H54 (cell line): ENCODE measurements at regions not wholly inside any gene's neighbourhood (a gene's known extent, or its start where the extent isn't known, plus 50 kb on each side); places are given as distances from the start of the nearest gene placed in this dataset.

Source experiments
- DNase-seq: peaks from one replicate; pipeline ENCODE4 v3.0.0; 2011; ENCODE audit warnings: low spot score, mixed read lengths; ENCODE audit not compliant: insufficient read length
- FAIRE-seq: peaks from 3 replicates; lab custom pipeline; 2011; peaks lifted over from hg19 to GRCh38; lab: Jason Lieb, UNC
- POLR2A ChIP-seq: IDR thresholded peaks from 2 replicates; pipeline ENCODE4 v1.6.1; 2011; ENCODE audit warnings: low read depth, mild to moderate bottlenecking, low read length

DNA sequence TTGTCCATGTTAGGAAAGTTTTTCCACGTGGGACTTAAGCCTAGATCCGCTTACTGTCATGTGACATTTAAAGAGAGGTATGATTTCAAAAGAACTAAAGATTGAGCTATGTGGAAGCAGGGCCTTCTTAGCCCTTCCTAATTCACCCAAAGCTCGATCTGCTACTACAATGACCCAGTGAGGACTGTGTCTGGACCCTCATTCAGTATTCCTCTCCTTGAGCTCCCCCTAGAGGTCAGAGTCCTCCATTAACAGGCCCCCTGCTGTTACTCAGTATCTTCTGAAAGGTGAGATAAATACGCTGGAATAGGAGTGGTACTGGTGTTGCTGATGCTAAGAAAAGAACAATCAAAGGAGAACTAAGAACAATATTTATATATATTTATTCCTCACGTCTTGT is 414.0 kb downstream of the GJA1 start:
- FAIRE-seq (peak; percentile 89), DNase-seq (peak; percentile 10)
- no peak for TF ChIP-seq POLR2A

DNA sequence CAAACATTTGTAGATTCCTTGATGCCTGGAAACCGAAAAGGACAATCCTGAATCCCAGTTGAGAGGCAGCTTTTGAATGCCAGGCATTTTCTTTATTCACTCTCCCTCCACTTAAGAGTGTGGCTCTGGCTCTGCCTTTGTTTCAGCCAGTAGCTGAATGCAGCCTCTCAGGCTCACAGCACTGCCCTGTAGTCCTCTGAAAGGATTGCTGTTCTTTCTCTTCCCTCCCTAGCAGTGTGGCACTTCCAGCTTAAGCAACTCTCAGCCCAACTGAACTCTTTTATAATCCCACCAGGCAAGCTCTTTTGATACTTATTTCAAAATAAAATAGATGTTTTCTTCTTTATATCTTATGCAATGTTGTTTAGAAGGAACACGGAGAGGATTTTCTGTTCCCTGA is 415.6 kb downstream of the GJA1 start:
- no peak for TF ChIP-seq POLR2A
- DNase-seq (no peak), FAIRE-seq (no peak)

DNA sequence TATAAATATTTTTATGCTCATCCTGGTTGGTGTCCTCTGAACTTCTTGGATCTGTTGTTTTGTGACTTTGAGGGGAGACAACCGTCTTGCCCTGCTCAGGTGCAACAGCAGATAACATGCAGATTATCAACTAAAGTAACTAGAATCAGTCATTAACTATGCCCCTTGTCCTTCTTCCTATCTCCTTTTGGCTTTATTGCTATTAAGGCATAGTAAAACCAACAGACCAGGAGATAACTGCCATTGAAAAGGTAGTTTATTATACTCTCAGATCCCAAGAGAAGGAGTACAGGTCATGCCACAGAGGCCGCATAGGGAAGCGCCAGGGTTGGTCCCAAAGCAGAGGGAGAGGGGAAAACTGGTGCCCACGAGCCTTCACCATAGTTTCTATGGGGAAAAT is 418.2 kb downstream of the GJA1 start:
- no peak for TF ChIP-seq POLR2A
- DNase-seq (no peak), FAIRE-seq (no peak)

DNA sequence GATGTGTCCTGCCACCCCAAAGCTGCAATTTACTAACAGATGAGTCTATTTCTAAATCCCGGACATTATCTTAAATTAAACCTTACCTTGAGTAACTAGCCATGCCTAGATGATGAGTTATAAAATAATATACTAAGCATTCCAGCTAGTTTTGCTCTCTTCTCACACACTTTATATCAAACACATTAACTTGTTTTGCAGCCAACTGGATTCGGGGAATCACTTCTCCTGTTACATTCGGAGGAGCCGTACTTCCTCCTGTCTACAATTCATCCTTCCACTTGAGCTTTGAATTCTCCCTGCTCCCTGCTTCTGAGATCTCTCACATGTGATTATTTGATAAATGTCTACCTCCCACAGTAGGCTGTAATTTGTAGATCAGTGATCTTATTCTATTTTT is 420.1 kb downstream of the GJA1 start:
- TF ChIP-seq POLR2A = no peak
- DNase-seq (no peak), FAIRE-seq (no peak)

DNA sequence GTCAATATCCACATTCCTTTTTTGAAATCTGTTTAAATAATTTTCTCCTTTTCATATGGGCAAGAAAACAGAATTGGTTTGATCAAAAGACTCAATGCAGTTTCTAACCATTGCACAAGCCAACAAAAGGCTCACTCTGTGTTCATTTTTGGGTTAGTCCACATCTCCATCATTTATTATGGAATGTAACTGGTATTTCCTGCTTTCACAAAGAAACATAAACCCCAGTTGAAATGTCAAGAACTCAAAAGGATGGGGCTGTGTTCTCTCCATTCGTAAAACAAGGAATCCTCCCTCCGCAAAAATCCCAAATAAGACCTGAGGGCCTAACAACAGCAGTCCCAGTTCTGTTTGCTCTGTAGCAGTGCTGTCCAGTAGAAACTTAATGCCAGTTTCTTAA is 420.9 kb downstream of the GJA1 start:
- TF ChIP-seq POLR2A = no peak
- no peak for FAIRE-seq
- DNase-seq = no peak

DNA sequence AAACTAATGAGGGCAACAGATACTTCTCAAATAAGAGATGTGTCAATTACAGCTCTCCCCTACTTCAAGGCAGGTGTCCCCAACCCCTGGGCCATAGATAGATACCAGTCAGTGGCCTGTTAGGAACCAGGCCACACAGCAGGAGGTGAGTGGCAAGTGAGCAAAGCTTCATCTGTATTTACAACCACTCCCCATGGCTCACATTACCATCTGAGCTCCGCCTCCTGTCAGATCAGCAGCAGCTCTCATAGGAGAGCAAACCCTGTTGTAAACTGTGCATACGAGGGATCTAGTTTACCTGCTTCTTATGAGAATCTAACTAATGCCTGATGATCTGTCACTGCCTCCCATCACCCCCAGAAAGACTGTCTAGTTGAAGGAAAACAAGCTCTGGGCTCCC is 422.1 kb downstream of the GJA1 start:
- DNase-seq = no peak
- FAIRE-seq = no peak
- no peak for TF ChIP-seq POLR2A

DNA sequence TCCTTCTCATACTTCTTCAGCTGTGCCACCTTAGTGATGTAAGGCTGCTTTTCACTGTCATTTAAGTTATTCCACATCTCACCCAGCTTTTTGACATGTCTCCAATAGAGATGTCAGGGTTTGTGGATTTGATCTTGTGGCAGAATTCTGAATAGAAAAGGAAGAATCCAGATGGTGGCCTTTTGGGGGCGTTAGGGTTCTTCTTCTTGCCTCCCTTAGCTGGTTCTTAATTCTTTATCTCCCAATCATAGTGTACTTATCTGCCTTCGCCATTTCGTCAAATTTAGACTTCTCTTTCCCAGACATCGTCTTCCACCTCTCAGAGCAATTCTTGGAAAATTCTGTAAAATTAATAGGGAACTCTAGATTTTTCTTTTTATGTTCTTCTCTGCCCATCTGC is 422.9 kb downstream of the GJA1 start:
- no peak for FAIRE-seq
- no peak for DNase-seq
- no peak for TF ChIP-seq POLR2A

DNA sequence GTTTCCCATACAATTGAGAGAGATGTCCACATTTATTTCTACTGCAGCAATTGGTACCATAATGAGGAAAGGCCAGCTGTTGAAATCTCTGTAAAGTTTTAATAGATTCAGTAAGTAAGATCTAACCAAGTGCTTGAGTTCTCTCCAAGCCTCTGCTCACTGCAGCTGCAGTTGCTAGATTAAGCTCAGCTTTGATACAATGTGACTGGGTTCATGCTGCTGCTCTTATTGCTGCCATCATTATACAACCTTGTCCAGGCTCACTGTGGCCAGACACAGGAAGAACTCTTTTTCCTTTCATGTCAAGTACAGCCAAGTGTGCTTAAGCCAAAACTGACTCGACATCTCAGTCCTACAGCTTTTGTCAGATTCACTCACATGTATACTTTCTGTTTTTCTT is 423.5 kb downstream of the GJA1 start:
- DNase-seq = no peak
- TF ChIP-seq POLR2A = no peak
- FAIRE-seq = no peak

DNA sequence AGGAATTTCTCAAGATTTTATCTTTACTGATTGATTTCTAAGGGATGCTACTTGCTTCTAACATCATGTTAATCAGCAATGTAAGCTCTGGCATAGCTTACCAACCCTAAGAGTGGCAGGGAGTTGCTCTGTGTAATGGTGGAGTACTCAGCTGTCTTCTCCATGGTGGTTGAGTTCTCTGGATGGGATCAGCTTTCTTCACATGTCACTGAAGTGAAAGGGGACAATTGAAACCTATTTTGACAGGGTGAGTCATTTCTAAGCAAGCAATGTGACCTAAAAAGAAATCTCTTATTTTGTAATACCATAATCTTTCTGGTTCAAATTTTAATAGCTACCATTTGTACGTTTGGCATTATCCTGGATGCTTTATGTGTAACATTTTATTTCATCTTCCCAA is 430.4 kb downstream of the GJA1 start:
- TF ChIP-seq POLR2A = no peak
- FAIRE-seq = no peak

DNA sequence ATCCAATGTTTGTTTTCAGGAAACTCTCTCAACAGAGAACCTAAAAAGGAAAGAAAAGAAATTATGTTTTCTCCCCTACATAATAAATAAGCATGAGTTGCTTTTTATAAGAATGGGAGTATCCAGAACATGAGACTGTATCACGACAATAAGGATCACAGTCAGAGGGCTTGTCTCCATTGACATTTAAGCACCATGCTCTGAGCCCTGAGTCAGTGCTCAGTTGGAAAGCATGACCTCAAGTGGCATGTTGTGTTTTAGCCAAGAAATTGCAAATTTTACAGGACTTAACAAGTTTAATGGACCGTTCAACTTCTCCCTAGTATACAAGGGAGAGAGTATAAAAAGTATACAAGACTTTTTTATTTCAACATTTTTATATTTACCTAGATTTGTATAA is 431.6 kb downstream of the GJA1 start:
- no peak for FAIRE-seq
- no peak for TF ChIP-seq POLR2A
- DNase-seq = no peak

More for the DNA sequence above, 430.4 kb downstream of the GJA1 start:
- no peak for DNase-seq

DNA sequence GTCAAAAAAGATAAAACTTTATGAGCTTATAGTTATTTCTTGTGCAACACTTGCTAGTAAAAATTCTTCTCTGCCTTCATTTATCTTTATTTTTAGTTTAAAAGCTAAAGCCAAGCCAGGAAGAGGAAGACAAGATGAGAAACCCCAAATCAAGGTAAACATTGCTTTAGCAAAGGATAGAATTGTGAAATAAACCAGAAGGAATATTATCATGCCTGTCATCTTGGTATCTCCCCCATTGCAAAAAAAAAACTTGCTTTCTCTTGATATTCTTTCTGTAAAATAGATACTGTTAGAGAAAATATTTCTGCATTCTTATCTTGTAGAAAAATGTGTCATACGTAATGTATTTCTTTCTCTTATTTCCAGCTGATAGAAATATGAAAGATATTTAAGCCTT is 432.8 kb downstream of the GJA1 start:
- no peak for TF ChIP-seq POLR2A
- DNase-seq (no peak), FAIRE-seq (no peak)

DNA sequence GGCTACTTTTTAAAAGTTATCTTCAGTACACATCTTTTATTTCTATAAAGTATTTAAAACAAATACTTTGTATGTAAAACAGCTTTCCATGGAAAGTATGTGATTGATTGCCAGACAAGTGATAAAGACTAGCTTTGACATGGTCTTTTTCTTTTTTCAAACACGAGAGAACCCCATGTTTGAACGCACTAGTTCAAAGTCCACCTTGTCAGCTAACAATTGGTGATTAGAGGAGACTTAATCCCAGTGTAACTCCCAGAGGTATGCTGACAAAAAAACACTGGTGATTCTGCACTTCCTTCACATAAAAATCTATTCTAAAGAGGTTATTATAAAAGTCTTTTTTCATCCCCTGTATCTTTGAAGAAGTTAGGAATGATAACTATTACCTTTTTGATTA is 438.1 kb downstream of the GJA1 start:
- FAIRE-seq (no peak), DNase-seq (no peak)
- no peak for TF ChIP-seq POLR2A

DNA sequence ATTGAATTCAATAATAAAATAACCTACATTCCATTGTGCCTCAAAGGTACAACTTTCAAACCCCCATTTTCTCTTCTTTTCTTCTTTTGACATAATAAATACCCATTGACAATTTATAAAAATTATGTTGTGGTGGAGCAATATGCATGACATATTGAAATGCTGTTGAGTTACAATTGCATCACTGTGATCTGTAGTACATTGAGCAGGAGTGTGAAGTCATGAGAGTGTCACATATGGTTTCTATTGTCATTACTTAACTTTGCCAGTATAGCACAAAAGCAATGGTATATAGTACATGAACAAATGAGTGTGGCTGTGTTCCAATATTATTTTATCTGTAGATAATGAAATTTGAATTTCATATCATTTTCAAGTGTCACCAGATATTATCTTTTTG is 441.3 kb downstream of the GJA1 start:
- no peak for FAIRE-seq
- no peak for DNase-seq
- no peak for TF ChIP-seq POLR2A

DNA sequence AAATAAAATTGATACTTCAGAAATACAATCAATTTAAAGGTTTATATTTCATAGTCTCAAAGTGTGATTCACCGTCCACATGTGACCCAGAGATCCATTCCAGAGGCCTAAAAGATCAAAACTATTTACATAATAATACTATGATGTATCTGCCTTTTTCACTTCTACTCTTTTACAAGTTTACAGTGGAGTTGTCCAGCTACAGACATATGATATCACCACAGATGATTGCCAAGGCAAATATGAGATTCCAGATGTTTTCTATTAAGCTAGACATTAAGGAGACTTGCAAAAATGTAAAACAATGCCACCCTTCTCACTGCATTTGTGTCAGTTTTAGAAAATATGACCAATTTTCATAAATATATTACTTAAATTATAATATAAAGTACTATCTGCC is 443.7 kb downstream of the GJA1 start:
- DNase-seq = no peak
- no peak for FAIRE-seq
- no peak for TF ChIP-seq POLR2A

DNA sequence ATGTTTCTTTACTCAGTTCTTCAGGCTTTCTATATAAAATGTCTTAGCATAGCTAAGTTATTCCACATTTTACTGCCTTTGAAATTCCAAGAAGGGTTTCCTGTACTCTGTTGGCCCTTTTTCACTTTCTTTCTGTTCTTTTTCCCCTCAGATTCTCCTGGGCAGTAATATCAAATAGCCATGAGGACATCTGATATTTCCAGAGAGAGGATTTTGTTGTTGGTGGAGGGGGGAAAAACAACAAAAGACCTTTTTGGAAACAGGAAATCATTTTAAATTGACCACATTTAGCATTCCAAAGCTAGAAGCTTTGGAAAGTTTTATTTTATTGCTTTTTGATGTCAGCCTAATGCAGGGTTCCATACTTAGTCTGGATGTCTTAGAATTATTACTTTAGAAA is 445.4 kb downstream of the GJA1 start:
- TF ChIP-seq POLR2A = no peak
- no peak for FAIRE-seq
- DNase-seq = no peak
